D721Med (cell line): ENCODE measurements at regions not wholly inside any gene's neighbourhood (a gene's known extent, or its start where the extent isn't known, plus 50 kb on each side); places are given as distances from the start of the nearest gene placed in this dataset.

ENCODE experiments used
- DNase-seq: peaks from one replicate; pipeline ENCODE4 v3.0.0; 2011; ENCODE audit warnings: low spot score; ENCODE audit not compliant: insufficient read length
- FAIRE-seq: peaks from 2 replicates; lab custom pipeline; 2011; peaks lifted over from hg19 to GRCh38; lab: Jason Lieb, UNC
- CTCF ChIP-seq: IDR thresholded peaks from 2 replicates; pipeline ENCODE4 v1.5.1; 2012; ENCODE audit warnings: mild to moderate bottlenecking, control low read depth; ENCODE audit not compliant: insufficient read depth; ENCODE audit errors: missing control alignments

DNA sequence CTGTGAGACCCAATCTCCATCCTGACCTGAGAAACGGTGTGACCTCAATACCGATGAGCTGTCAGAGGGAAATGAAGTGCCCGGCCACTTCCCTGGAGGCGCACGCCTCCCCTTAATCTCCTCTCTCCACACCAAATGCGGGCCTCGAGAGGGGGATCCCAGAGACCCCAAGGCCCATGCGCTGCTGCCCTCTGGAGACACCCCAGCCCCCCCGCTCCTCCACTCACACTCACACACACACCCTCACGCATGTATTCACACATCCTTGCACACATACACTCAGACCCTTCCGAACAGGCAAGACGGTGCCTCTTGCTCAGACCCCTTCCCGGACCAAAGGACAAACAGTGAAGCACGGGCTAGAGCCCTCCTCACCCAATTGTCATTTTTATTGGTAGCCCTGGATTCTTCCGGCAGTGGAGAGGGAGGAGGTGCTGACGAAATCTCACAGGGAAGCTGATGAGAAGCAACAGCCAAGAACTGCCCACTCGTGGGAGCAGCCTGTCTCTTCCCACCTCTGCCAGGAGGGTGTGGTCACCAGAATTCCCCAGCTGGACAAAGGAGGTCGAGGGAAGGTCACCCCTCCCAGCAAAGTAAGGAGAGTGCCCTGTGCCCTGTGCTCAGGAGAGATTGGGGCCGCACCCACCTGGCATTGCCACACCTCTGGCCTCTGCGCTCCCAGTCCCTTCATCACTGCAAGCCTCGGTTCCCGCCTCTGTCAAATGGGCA lies 136.0 kb upstream of the TNRC6C start:
- no peak for TF ChIP-seq CTCF
- FAIRE-seq, result no peak
- DNase-seq, result no peak

DNA sequence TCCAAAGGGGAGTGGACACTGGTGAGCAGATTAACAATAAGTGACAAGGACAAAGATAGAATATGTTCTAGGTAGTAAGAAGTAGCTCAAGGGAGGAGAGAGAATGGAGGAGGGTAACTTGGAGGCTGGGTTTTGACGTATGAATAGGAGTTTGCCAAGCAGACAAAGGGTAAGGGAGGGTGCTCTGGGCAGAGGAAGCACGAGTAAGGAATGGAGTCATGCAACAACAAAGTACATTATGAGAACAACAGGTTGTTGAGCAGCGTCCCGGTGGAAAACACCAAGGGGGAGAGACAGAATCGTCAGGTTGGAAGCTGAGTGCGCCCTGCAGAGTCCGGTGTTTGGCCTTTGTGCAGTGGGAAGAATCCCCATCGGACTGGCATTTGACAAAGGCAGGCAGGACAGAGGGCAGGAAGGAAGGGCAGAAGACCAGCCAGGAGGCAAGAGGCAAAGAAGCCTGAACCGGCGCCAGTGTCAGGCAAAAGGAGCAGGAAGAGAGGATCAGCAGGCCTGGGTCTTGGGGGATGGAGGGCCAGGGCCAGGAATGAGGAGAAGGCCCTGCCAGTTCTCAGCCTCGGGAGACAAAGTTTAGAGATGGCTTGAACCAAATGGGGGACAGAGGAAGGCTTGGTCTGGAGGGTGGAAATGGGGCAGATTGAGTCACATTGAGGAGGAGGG lies 134.3 kb upstream of the TNRC6C start:
- FAIRE-seq, result no peak
- TF ChIP-seq CTCF, result no peak
- no peak for DNase-seq

DNA sequence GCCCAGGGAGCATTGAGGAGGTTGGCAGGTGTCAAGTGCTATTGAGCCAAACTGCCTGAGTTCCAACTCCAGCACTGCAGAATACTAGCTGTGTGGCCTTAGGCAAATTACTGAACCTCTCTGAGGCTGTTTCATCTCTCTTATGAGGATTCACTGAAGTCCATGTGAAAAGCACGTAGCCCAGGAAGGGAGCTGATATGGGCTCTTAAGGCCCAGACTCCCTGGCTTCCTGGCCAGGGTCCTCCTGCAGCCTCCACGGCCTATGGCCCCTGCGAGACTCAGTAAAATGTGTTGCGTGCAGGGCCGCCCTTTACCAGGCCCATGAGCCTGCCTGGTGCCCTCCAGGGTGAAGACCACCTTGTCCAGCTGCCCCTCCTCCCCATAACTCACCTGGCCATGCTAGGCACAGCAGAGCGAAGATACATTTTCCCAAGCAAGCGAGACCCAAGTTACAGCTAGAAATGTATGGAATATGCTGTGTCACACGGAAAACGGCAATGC lies 133.7 kb upstream of the TNRC6C start:
- no peak for TF ChIP-seq CTCF
- FAIRE-seq (no peak), DNase-seq (no peak)

DNA sequence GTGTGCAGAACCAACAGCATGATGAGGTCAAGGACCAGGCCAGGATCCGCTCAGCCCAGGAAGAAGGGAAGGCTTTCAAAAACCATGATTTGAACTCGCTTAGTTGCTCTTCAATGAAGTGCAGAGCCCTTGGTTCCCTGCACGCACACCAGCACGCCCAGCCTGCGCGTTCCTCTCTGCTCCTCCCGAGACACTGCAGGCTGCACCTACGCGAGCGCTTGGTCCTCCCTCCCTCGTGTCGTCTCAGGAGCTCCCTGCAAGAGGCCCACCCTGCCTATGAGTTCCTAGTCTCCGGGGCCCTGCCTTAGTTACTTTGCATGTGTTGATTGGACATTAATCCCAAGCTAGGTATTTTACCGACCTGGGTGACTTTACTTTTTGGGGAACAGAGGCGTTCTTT lies 132.9 kb upstream of the TNRC6C start:
- DNase-seq, result no peak
- no peak for FAIRE-seq
- TF ChIP-seq CTCF, result no peak

GRCh38 chr17:77826132-77826873 lies 132.2 kb upstream of the TNRC6C start:
- no peak for TF ChIP-seq CTCF
- FAIRE-seq (no peak), DNase-seq (no peak)

DNA sequence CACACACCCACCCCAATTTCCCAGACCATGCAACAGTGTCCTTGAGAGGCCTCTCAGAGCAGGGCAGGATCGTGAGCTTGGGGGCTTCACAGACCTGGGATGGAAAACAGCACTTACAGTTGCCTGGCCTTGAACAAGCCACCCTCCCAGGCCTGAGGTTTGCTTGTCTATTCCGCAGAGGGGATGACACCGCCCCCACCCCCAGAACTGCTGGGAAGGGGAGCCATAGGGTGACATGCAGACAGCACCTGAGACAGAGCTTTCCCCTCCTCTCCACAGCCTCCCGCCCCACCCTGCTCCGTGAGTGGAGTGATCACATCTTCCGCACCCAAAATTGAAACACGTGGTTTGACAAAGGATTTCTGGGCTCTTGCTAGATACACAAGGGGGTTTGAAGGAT lies 131.5 kb upstream of the TNRC6C start:
- no peak for DNase-seq
- TF ChIP-seq CTCF, result no peak
- no peak for FAIRE-seq
